A673 (cell line): ENCODE measurements at regions not wholly inside any gene's neighbourhood (a gene's known extent, or its start where the extent isn't known, plus 50 kb on each side); places are given as distances from the start of the nearest gene placed in this dataset.

Experiments
- EZH2 ChIP-seq: fragments of 200-600 bp; sonication (generic); IDR thresholded peaks from 2 replicates; pipeline ENCODE4 v1.6.1; 2017; ENCODE audit warnings: borderline replicate concordance, low read depth, mild to moderate bottlenecking, mixed read lengths, antibody characterized with exemption, low read length; ENCODE audit not compliant: poor library complexity, severe bottlenecking
- TF ChIP-seq, protein P1 (sequence below): fragments of 300-800, 200-600 bp; sonication (generic); conservative IDR thresholded peaks from 2 replicates; pipeline ENCODE4 v1.5.1; 2017; ENCODE audit warnings: low read depth, mild to moderate bottlenecking, antibody characterized with exemption, low read length, moderate library complexity, mixed read lengths

DNA sequence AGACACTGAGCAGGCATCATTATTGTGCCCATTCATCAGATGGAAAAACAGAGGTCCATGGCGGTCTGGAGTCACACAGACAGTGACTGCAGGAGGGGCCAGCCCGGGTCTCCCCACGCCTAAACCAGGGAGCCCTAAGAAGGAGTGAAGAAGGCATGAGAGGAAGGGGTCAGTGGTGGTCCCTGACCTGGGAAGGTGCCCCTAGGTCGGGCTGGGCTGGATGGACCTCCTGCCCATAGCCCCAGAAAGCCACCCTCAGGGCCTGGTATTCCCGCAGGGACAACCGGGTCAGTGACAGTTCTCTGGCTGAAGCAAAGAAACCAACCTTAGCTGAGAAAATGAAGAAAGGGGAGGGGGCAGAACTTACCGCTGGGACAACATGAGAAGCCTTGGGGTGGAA is 163.4 kb upstream of the C1orf174 start:
- TF ChIP-seq EZH2, result no peak
- TF ChIP-seq, protein P1, sequence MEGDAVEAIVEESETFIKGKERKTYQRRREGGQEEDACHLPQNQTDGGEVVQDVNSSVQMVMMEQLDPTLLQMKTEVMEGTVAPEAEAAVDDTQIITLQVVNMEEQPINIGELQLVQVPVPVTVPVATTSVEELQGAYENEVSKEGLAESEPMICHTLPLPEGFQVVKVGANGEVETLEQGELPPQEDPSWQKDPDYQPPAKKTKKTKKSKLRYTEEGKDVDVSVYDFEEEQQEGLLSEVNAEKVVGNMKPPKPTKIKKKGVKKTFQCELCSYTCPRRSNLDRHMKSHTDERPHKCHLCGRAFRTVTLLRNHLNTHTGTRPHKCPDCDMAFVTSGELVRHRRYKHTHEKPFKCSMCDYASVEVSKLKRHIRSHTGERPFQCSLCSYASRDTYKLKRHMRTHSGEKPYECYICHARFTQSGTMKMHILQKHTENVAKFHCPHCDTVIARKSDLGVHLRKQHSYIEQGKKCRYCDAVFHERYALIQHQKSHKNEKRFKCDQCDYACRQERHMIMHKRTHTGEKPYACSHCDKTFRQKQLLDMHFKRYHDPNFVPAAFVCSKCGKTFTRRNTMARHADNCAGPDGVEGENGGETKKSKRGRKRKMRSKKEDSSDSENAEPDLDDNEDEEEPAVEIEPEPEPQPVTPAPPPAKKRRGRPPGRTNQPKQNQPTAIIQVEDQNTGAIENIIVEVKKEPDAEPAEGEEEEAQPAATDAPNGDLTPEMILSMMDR, result no peak
